Middle frontal gyrus (tissue), 1 donor: ENCODE measurements at regions not wholly inside any gene's neighbourhood (a gene's known extent, or its start where the extent isn't known, plus 50 kb on each side); places are given as distances from the start of the nearest gene placed in this dataset.
"Not testable (repeated sequence)": the region's sequence is repeated elsewhere in the genome, so short reads cannot be mapped to it uniquely, and the experiment has no call there.

ENCODE experiments used
- DNase-seq: peaks from one replicate; pipeline ENCODE4 v3.0.0-alpha.2; 2015; ENCODE audit warnings: low spot score; ENCODE audit errors: extremely low spot score

DNA sequence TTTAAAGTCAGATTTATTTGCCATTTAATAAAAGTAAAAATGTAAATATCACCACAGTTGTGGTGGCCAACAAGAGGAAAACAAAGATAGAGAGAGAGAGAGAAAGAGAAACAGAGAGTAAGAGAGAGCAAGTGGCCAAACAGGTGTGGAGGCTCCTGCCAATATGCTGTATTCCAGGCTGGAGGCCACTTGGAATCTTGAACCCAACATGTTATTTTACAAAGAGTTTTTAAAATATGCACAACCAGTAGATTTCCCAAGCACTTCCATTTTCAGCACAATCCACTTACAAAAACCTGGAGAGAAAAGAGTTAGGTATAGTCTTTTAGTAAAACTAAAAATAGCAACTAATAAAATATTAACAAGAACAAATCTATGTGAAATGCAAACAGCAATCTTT is 1323.1 kb upstream of the CITED2 start:
- no peak for DNase-seq

GRCh38 chr6:140684776-140685550 is 1310.5 kb upstream of the CITED2 start:
- DNase-seq: no peak

- DNase-seq: no peak
Observed at GRCh38 chr6:140677781-140678528, 1303.5 kb upstream of the CITED2 start.

DNA sequence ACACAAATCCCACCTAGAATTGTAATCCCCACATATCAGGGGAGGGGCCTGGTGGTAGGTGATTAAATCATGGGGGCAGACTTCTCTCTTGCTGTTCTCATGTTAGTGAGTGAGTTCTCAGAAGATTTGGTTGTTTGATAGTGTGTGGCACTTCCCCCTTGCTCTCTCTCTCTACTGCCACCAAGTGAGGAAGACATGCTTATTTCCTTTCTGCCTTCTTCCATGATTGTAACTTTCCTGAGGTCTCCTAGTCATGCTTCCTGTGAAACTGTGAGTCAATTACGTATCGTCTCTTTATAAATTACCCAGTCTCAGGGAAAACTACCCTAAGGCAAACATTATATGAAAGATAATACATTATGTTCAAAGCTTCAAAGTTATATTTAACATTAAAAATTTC is 1297.5 kb upstream of the CITED2 start:
- DNase-seq: no peak

- DNase-seq: no peak
Observed at GRCh38 chr6:140670021-140670420, 1295.6 kb upstream of the CITED2 start.

DNA sequence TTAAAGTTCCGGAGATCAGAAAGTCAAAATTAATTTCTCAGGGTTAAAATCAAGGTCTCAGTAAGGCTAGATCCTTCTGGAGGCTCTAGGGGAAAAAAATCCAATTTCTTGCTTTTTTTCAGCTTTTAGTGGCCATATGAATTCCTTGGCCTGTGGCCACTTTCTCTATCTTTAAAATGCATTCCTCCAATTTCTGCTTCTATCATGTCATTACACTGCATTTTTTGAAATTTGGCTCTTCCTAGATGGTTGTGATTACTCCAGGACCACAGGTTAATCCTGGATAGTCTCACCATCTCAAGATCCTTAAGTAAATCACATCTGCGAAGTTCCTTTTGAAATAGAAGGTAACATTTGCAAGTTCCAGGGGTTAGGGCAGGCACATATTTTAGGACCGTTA is 1294.9 kb upstream of the CITED2 start:
- no peak for DNase-seq

DNA sequence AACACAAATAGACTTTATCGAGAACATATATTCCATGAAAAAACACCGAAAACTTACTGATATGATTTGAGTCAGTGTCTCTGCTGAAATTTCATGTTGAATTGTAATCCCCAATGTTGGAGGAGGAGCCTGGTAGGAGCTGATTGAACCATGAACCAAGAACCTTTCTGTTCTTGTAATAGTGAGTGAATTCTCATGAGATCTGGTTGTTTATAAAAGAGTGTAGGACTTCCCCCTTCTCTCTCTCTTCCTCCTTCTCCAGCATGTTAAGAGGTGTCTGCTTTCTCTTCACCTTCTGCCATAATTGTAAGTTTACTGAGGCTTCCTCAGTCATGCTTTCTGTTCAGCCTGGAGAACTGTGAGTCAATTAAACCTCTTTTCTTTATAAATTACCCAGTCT is 1289.3 kb upstream of the CITED2 start:
- no peak for DNase-seq

GRCh38 chr6:140663094-140663493 is 1288.6 kb upstream of the CITED2 start:
- DNase-seq: no peak

DNA sequence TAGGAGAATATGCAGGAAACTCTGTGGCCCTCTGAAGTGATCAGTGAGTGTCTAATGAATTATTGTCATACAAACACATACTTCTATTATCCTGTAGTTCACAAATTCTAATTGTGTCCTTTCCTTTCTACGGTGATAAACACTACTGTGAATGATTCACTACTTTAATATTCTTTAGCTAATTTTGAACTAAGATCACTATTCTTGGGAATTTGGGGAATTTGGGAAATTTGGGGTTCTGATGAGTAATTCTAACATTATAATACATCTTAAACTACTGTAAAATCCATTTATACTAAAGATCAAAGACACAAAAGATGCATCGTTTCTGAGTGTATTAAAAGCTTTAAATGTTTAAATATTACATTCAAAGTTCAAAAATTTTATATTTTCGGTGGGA is 1287.2 kb upstream of the CITED2 start:
- DNase-seq: no peak

DNA sequence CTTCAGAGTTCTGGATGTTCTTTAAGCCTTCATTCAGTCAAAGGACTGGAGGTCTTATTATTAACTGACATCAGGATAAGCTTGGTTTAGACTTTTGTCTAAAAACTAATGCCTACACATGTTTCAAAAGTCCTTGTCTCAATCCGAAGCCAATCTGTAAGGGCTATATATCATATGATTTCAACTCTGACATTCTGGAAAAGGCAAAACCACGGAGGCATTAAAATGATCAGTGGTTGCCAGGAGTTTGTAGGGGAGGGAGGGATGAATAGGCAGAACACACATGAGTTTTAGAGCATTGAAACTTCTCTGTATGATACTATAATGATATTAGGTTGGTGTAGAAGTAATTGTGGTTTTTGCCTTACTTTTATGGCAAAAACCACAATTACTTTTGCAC is 1285.8 kb upstream of the CITED2 start:
- DNase-seq: no peak

- no peak for DNase-seq
Observed at GRCh38 chr6:140653972-140654371, 1279.5 kb upstream of the CITED2 start.

- no peak for DNase-seq
Observed at GRCh38 chr6:140653506-140653905, 1279.1 kb upstream of the CITED2 start.

GRCh38 chr6:140649502-140649901 is 1275.1 kb upstream of the CITED2 start:
- not testable (repeated sequence) for DNase-seq

- DNase-seq: not testable (repeated sequence)
Observed at GRCh38 chr6:140647322-140647721, 1272.9 kb upstream of the CITED2 start.

GRCh38 chr6:140644017-140644416 is 1269.6 kb upstream of the CITED2 start:
- DNase-seq: no peak

- no peak for DNase-seq
Observed at GRCh38 chr6:140641412-140641811, 1267.0 kb upstream of the CITED2 start.

DNA sequence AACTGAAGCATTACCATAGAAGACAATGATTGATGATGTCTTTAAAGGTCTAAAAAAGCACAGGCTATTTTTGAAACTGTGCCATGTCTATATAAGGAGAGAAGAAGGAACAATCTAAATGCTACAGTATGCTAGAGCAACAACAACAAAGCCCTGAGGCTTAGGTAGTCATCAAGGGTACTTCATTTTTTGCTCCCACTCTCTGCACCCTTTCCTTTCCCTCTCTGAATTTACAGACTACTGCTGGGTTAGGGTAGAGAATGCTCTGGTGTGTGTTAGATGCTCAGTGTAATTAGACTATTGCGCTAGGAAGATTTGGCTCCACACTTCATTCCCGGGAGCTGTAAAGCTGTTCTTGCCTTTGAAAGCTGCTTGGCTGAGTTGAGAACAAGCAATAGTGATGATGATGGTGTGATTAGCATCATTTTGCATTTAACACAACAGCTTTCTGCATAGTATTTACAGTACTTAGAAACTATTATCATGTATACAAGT is 1262.5 kb upstream of the CITED2 start:
- DNase-seq: no peak

GRCh38 chr6:140636271-140636907 is 1261.9 kb upstream of the CITED2 start:
- no peak for DNase-seq

DNA sequence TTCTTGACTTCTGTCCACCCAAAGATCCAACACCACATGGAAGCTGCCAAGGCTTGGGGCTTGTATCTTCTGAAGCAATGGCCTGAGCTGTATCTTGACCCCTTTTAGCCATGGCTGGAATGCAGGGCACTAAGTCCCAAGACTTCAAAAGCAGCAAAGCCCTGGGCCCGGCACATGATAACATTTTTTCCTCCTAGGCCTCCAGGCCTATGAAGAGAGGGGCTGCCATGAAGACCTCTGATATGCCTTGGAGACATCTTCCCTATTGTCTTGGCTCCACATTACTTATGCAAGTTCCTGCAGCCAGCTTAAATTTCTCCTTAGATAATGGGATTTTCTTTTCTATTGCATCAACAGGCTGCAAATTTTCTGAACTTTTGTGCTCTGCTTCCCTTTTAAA is 1252.6 kb upstream of the CITED2 start:
- DNase-seq: no peak

- no peak for DNase-seq
Observed at GRCh38 chr6:140623498-140623897, 1249.0 kb upstream of the CITED2 start.

DNA sequence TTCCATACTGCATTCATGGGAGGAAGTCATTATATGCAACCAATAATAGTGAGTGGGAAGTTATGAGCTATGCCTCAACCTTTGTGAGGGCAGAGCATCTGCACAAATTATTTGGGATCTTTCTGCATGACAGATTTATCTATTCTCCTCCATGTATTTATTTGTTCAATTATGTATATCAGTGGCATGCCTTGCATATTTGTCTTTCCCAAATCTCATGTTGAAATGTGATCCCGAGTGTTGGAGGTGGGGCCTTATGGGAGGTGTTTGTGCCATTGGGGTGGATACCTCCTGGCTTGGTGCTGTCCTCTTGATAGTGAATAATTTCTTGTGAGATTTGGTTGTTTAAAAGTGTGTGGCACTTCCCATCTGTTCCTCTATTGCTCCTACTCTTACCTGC is 1246.0 kb upstream of the CITED2 start:
- no peak for DNase-seq

DNA sequence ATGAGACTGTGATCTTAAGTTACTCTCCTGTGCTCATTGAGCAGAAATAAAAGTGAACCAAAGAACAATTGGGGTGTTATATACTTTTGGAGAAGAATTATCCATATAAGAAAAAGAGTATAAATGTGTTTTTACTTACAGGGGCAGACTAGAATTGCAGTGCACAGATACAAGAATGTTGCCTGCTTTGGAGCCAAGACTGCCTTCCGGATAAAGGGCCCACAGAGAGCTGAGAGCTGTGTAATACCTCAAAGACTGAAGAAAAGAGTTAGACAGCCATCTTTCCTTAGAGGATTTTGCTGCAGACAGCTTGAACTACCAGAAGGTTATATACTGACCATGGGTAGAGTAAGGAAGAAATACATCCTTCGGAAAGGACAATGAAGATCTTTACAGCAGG is 1235.5 kb upstream of the CITED2 start:
- DNase-seq: no peak
